WTC11 (cell line): ENCODE measurements at regions not wholly inside any gene's neighbourhood (a gene's known extent, or its start where the extent isn't known, plus 50 kb on each side); places are given as distances from the start of the nearest gene placed in this dataset.

Experiments used
- ATAC-seq: fragments of 200-7000 bp; cut with Tn5 transposase; 2 replicates; pipeline ENCODE4 v1.10.0; 2021; ENCODE audit warnings: mild to moderate bottlenecking, moderate library complexity
- CTCF ChIA-PET: fragments of 300-600 bp; sonication (Branson Sonifier 250); formaldehyde crosslinking; loops from one replicate; lab custom pipeline; 2021; ENCODE audit warnings: antibody characterized with exemption; lab: Charles Lee
- POLR2A ChIA-PET: fragments of 350-600 bp; sonication (Branson Sonifier 250); formaldehyde crosslinking; loops from one replicate; lab custom pipeline; 2021; ENCODE audit warnings: antibody characterized with exemption; lab: Charles Lee
- DNase-seq: peaks from one replicate; pipeline ENCODE4 v3.0.0; 2021; ENCODE audit warnings: low spot score
- H3K27ac Mint-ChIP-seq: 2 replicates; pipeline ENCODE4 v1.8.0; 2021; ENCODE audit warnings: mixed read lengths
- H3K27me3 Mint-ChIP-seq: 2 replicates; pipeline ENCODE4 v1.8.0; 2021; ENCODE audit warnings: low read depth, mild to moderate bottlenecking, moderate library complexity, mixed read lengths
- H3K36me3 Mint-ChIP-seq: 2 replicates; pipeline ENCODE4 v1.8.0; 2021; ENCODE audit warnings: mixed read lengths
- H3K4me1 Mint-ChIP-seq: 2 replicates; pipeline ENCODE4 v1.8.0; 2022; ENCODE audit warnings: mixed read lengths
- H3K4me3 Mint-ChIP-seq: 2 replicates; pipeline ENCODE4 v1.8.0; 2021; ENCODE audit warnings: mild to moderate bottlenecking, moderate library complexity, mixed read lengths
- H3K9me3 Mint-ChIP-seq: 2 replicates; pipeline ENCODE4 v1.8.0; 2021; ENCODE audit warnings: mixed read lengths
- ATF1 ChIP-seq: sonication (generic); formaldehyde crosslinking; IDR thresholded peaks from 2 replicates; pipeline ENCODE4 v1.8.1; 2023; ENCODE audit warnings: mild to moderate bottlenecking, moderate library complexity, missing genetic modification reagents
- ATF3 ChIP-seq: sonication (generic); formaldehyde crosslinking; conservative IDR thresholded peaks from 2 replicates; pipeline ENCODE4 v1.8.1; 2022; ENCODE audit warnings: mild to moderate bottlenecking, missing genetic modification reagents
- ATF6 ChIP-seq: sonication (generic); formaldehyde crosslinking; IDR thresholded peaks from 2 replicates; pipeline ENCODE4 v1.8.1; 2023; ENCODE audit warnings: mild to moderate bottlenecking, missing genetic modification reagents
- CREB1 ChIP-seq: sonication (generic); formaldehyde crosslinking; IDR thresholded peaks from 2 replicates; pipeline ENCODE4 v1.8.0; 2023; ENCODE audit warnings: mild to moderate bottlenecking, missing genetic modification reagents
- CREM ChIP-seq: sonication (generic); formaldehyde crosslinking; IDR thresholded peaks from 2 replicates; pipeline ENCODE4 v1.8.1; 2022; ENCODE audit warnings: mild to moderate bottlenecking, missing genetic modification reagents, moderate library complexity
- E2F5 ChIP-seq: sonication (generic); formaldehyde crosslinking; IDR thresholded peaks from 2 replicates; pipeline ENCODE4 v1.8.1; 2022; ENCODE audit warnings: mild to moderate bottlenecking, moderate library complexity, missing genetic modification reagents
- ELF4 ChIP-seq: sonication (generic); formaldehyde crosslinking; IDR thresholded peaks from 2 replicates; pipeline ENCODE4 v1.8.1; 2022; ENCODE audit warnings: low read depth, mild to moderate bottlenecking, moderate library complexity, missing genetic modification reagents
- ERG ChIP-seq: fragments of 250-450 bp; sonication (Bioruptor Pico); IDR thresholded peaks from 2 replicates; pipeline ENCODE4 v1.8.0; 2021; ENCODE audit warnings: mild to moderate bottlenecking
- ESRRA ChIP-seq: sonication (generic); formaldehyde crosslinking; IDR thresholded peaks from 2 replicates; pipeline ENCODE4 v1.8.1; 2022; ENCODE audit warnings: mild to moderate bottlenecking, missing genetic modification reagents, borderline replicate concordance
- FOXJ3 ChIP-seq: sonication (generic); formaldehyde crosslinking; IDR thresholded peaks from 2 replicates; pipeline ENCODE4 v1.9.0; 2021; ENCODE audit warnings: missing genetic modification reagents, mild to moderate bottlenecking, borderline replicate concordance
- FOXP1 ChIP-seq: sonication (generic); formaldehyde crosslinking; IDR thresholded peaks from 2 replicates; pipeline ENCODE4 v1.8.0; 2022; ENCODE audit warnings: missing genetic modification reagents, mild to moderate bottlenecking, moderate library complexity, borderline replicate concordance
- FOXP4 ChIP-seq: sonication (generic); formaldehyde crosslinking; IDR thresholded peaks from 2 replicates; pipeline ENCODE4 v1.8.0; 2022; ENCODE audit warnings: mild to moderate bottlenecking, missing genetic modification reagents
- GRHL2 ChIP-seq: fragments of 250-450 bp; sonication (Bioruptor Pico); IDR thresholded peaks from 2 replicates; pipeline ENCODE4 v1.8.0; 2022; ENCODE audit warnings: mild to moderate bottlenecking, moderate library complexity; ENCODE audit not compliant: insufficient replicate concordance, severe bottlenecking
- HMGA2 ChIP-seq: fragments of 250-450 bp; sonication (Bioruptor Pico); IDR thresholded peaks from 2 replicates; pipeline ENCODE4 v1.4.0; 2021; ENCODE audit warnings: mild to moderate bottlenecking, moderate library complexity
- KAT7 ChIP-seq: sonication (generic); formaldehyde crosslinking; IDR thresholded peaks from 2 replicates; pipeline ENCODE4 v1.8.1; 2023; ENCODE audit warnings: missing genetic modification reagents, mild to moderate bottlenecking, borderline replicate concordance
- MYBL2 ChIP-seq: sonication (generic); formaldehyde crosslinking; IDR thresholded peaks from 2 replicates; pipeline ENCODE4 v1.8.1; 2023; ENCODE audit warnings: mild to moderate bottlenecking, moderate library complexity, missing genetic modification reagents
- NFATC4 ChIP-seq: fragments of 250-450 bp; sonication (Bioruptor Pico); IDR thresholded peaks from 2 replicates; pipeline ENCODE4 v1.9.0; 2021; ENCODE audit warnings: mild to moderate bottlenecking
- PRRX2 ChIP-seq: fragments of 250-450 bp; sonication (Bioruptor Pico); IDR thresholded peaks from 2 replicates; pipeline ENCODE4 v1.8.0; 2021; ENCODE audit warnings: mild to moderate bottlenecking
- TEAD1 ChIP-seq: sonication (generic); formaldehyde crosslinking; IDR thresholded peaks from 2 replicates; pipeline ENCODE4 v1.8.0; 2022; ENCODE audit warnings: mild to moderate bottlenecking, missing genetic modification reagents
- USF1 ChIP-seq: sonication (generic); formaldehyde crosslinking; IDR thresholded peaks from 2 replicates; pipeline ENCODE4 v1.8.0; 2022; ENCODE audit warnings: mild to moderate bottlenecking, missing genetic modification reagents
- ZBTB21 ChIP-seq: sonication (generic); formaldehyde crosslinking; IDR thresholded peaks from 2 replicates; pipeline ENCODE4 v1.8.1; 2023; ENCODE audit warnings: mild to moderate bottlenecking, missing genetic modification reagents, borderline replicate concordance
- ZNF138 ChIP-seq: sonication (generic); formaldehyde crosslinking; conservative IDR thresholded peaks from 2 replicates; pipeline ENCODE4 v1.8.1; 2022; ENCODE audit warnings: mild to moderate bottlenecking, moderate library complexity, missing genetic modification reagents
- ZNF219 ChIP-seq: sonication (generic); formaldehyde crosslinking; IDR thresholded peaks from 2 replicates; pipeline ENCODE4 v1.8.0; 2023; ENCODE audit warnings: missing genetic modification reagents, mild to moderate bottlenecking, borderline replicate concordance
- ZNF281 ChIP-seq: sonication (generic); formaldehyde crosslinking; IDR thresholded peaks from 2 replicates; pipeline ENCODE4 v1.8.0; 2023; ENCODE audit warnings: mild to moderate bottlenecking, missing genetic modification reagents
- ZNF512 ChIP-seq: sonication (generic); formaldehyde crosslinking; IDR thresholded peaks from 2 replicates; pipeline ENCODE4 v1.8.1; 2022; ENCODE audit warnings: missing genetic modification reagents, borderline replicate concordance

GRCh38 chr10:33837736-33838135 is 503.3 kb upstream of the NRP1 start (continued):
- TF ChIP-seq FOXP1 (CRISPR knock-in tag) (no peak), FOXJ3 (CRISPR knock-in tag) (no peak), TEAD1 (CRISPR knock-in tag) (no peak), ZNF281 (CRISPR knock-in tag) (no peak), ATF6 (no peak), KAT7 (CRISPR knock-in tag) (no peak), ATF1 (CRISPR knock-in tag) (no peak), CREM (CRISPR knock-in tag) (no peak), GRHL2 (CRISPR knock-in tag) (no peak), USF1 (CRISPR knock-in tag) (no peak), ERG (CRISPR knock-in tag) (no peak), ZNF512 (CRISPR knock-in tag) (no peak), ZNF138 (CRISPR knock-in tag) (no peak)

GRCh38 chr10:33835556-33835955 is 501.1 kb upstream of the NRP1 start:
- ChIA-PET CTCF (no interaction called here), POLR2A (no interaction called here)
- H3K4me3 Mint-ChIP-seq = no peak overlapping the region
- H3K9me3 Mint-ChIP-seq = peaks cover 4% of the 10 kb centered on the region
- H3K27ac Mint-ChIP-seq = no peak overlapping the region
- peaks cover 2% of the 10 kb centered on the region; the same call in 1 of the 2 replicates for H3K36me3 Mint-ChIP-seq
- ATAC-seq (no peak), DNase-seq (no peak)
- H3K27me3 Mint-ChIP-seq = no peaks in the 10 kb centered on the region
- peaks cover 12% of the 10 kb centered on the region; the same call in 1 of the 2 replicates for H3K4me1 Mint-ChIP-seq
- TF ChIP-seq FOXJ3 (CRISPR knock-in tag) (no peak), ZNF219 (CRISPR knock-in tag) (no peak), E2F5 (CRISPR knock-in tag) (no peak), ATF3 (CRISPR knock-in tag) (no peak), FOXP4 (CRISPR knock-in tag) (no peak), CREB1 (CRISPR knock-in tag) (no peak), ESRRA (CRISPR knock-in tag) (no peak), HMGA2 (CRISPR knock-in tag) (no peak), ELF4 (CRISPR knock-in tag) (no peak), NFATC4 (CRISPR knock-in tag) (no peak), MYBL2 (CRISPR knock-in tag) (no peak), ZBTB21 (CRISPR knock-in tag) (no peak), PRRX2 (no peak), USF1 (CRISPR knock-in tag) (no peak)
